ENCODE measurements at regions not wholly inside any gene's neighbourhood (a gene's known extent, or its start where the extent isn't known, plus 50 kb on each side); places are given as distances from the start of the nearest gene placed in this dataset.

DNA sequence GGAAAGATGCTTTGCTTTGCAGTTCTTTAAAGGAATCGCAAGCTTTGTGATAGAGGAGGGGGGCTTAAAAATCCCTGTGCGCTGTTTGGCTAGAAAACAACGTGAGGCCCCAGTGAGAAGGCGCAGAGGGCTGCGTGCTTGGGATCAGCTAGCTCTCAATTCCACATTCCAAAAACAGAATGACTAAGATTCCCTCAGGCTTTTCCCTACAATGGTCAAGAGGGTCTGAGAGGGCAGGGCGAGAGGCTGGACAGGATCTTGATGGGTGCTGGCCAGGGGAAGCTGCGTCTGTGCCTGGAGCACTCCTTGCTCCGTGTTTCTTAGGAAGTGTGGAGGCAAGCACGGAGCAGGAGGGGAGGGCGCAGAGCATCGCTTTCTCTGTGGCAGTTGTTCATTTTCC, 72.1 kb upstream of the INHBA start:
- TF ChIP-seq, protein P1, sequence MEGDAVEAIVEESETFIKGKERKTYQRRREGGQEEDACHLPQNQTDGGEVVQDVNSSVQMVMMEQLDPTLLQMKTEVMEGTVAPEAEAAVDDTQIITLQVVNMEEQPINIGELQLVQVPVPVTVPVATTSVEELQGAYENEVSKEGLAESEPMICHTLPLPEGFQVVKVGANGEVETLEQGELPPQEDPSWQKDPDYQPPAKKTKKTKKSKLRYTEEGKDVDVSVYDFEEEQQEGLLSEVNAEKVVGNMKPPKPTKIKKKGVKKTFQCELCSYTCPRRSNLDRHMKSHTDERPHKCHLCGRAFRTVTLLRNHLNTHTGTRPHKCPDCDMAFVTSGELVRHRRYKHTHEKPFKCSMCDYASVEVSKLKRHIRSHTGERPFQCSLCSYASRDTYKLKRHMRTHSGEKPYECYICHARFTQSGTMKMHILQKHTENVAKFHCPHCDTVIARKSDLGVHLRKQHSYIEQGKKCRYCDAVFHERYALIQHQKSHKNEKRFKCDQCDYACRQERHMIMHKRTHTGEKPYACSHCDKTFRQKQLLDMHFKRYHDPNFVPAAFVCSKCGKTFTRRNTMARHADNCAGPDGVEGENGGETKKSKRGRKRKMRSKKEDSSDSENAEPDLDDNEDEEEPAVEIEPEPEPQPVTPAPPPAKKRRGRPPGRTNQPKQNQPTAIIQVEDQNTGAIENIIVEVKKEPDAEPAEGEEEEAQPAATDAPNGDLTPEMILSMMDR (conservative IDR thresholded peaks at IDR 0.05 in 1 of 2, IDR thresholded peaks at IDR 0.05 in 1 of 2; ENCODE audit: low read depth in 1 of 2, low read length in 2 of 2), result no peak
- no peak for TF ChIP-seq EZH2 (IDR thresholded peaks at IDR 0.05; ENCODE audit: low read length, missing control alignments)

Data from fibroblast of lung (primary cell).